Heart right ventricle (tissue), 16 donors: ENCODE measurements at regions not wholly inside any gene's neighbourhood (a gene's known extent, or its start where the extent isn't known, plus 50 kb on each side); places are given as distances from the start of the nearest gene placed in this dataset.
"Not testable (repeated sequence)": the region's sequence is repeated elsewhere in the genome, so short reads cannot be mapped to it uniquely, and the experiment has no call there.

Experiments used
- ATAC-seq, 8 donors: fragments of 200-7000 bp; cut with Tn5 transposase; one replicate each; pipeline ENCODE4 v1.9.1; 2020; ENCODE audit warnings: mild to moderate bottlenecking in 8 of 8, moderate library complexity in 8 of 8, moderate number of reproducible peaks in 1 of 8
- DNase-seq, 2 donors: peaks; one replicate each; pipeline ENCODE4 v3.0.0-alpha.2; 2020
- H3K27ac ChIP-seq, 10 donors: fragments of 200-600 bp; sonication (generic) in 2 of 10; one replicate each; pipeline versions ENCODE4 v1.5.0 to v1.8.0; 2020 to 2022; ENCODE audit warnings: mild to moderate bottlenecking in 3 of 10
- H3K27me3 ChIP-seq, 7 donors: fragments of 200-600 bp; one replicate each; pipeline ENCODE4 v1.8.0; 2021 to 2022; ENCODE audit warnings: mild to moderate bottlenecking in 2 of 7
- H3K36me3 ChIP-seq, 9 donors: fragments of 200-600 bp; sonication (generic) in 1 of 9; one replicate each; pipeline versions ENCODE4 v1.5.0 to v1.8.0; 2020 to 2022; ENCODE audit warnings: mild to moderate bottlenecking in 2 of 9
- H3K4me1 ChIP-seq, 9 donors: fragments of 200-600 bp; sonication (generic) in 1 of 9; one replicate each; pipeline versions ENCODE4 v1.5.0 to v1.8.0; 2020 to 2022; ENCODE audit warnings: mild to moderate bottlenecking in 4 of 9
- H3K4me3 ChIP-seq, 10 donors: fragments of 200-600 bp; sonication (generic) in 2 of 10; one replicate each; pipeline versions ENCODE4 v1.5.0 to v1.8.0; 2020 to 2022; ENCODE audit warnings: mild to moderate bottlenecking in 7 of 10, moderate library complexity in 2 of 10
- H3K9me3 ChIP-seq, 11 donors: fragments of 200-600 bp in 10 of 11; sonication (generic) in 2 of 11; one replicate each; pipeline versions ENCODE4 v1.5.0 to v1.8.0; 2013 to 2022; ENCODE audit warnings: mild to moderate bottlenecking in 2 of 11, control low read depth in 1 of 11, moderate library complexity in 1 of 11
- whole genome bisulfite sequencing, 2 donors: extraction: QIAGEN DNeasy Blood & Tissue Kit; methylation state at CpG; one replicate each; pipeline ENCODE4 v1.1.7; 2013; ENCODE audit warnings: inconsistent platforms in 1 of 2; 5-methylcytosine and 5-hydroxymethylcytosine counted together
- intact Hi-C, 10 donors: fragments of 100-400 bp; cut with DNase I; formaldehyde crosslinking; loops; one replicate each; pipeline versions ENCODE4 v1.11.1 to v1.14.2; 2022
- TF ChIP-seq, protein P1 (sequence below), 9 donors: fragments of 200-600 bp; sonication (generic) in 2 of 9; IDR thresholded peaks; one replicate each; pipeline versions ENCODE4 v1.5.0 to v1.8.0; 2021 to 2022; ENCODE audit warnings: antibody characterized with exemption in 9 of 9, mild to moderate bottlenecking in 5 of 9, moderate library complexity in 1 of 9
- donor health status: Arrhythmogenic right ventricular cardiomyopathy.
- donor health status: ischemic (EF 13 %, LVEDD 7.1; RV severe dilation, severe dysfunction).
- donor health status: healthy with polysubstance abuse.
- donor health status: DM: no; HTN: yes; CAD: no.
- donor health status: DM: no; HTN: no; CAD: no.
- donor health status: ischemic (EF 25% LVEDD 6.9; RV normal size, moderate dysfunction).
- donor health status: ischemic (EF 25% LVEDD 5.7; RV mildly dilated, moderate dysfunction).
- donor health status: healthy.
- donor health status: DM: yes; HTN: yes; CAD: no.
- donor health status: Ischemic cardiomyopathy.
- donor health status: ischemic (EF 35%, LVEDD 5.7; RV mildly dilated, moderate dysfunction).
- donor health status: nonischemic (EF 11% LVEDD 7.7; RV severe dilation, severe dysfunction).
- donor health status: DM: yes; HTN: yes; CAD: no.
- donor health status: PGD.
- donor health status: ischemic (EF 29% LVEDD 5.4; RV normal size, mild dysfunction).
- donor health status: nonischemic (EF 23%, LVEDD 6.1; RV moderate dilation, normal function).

DNA sequence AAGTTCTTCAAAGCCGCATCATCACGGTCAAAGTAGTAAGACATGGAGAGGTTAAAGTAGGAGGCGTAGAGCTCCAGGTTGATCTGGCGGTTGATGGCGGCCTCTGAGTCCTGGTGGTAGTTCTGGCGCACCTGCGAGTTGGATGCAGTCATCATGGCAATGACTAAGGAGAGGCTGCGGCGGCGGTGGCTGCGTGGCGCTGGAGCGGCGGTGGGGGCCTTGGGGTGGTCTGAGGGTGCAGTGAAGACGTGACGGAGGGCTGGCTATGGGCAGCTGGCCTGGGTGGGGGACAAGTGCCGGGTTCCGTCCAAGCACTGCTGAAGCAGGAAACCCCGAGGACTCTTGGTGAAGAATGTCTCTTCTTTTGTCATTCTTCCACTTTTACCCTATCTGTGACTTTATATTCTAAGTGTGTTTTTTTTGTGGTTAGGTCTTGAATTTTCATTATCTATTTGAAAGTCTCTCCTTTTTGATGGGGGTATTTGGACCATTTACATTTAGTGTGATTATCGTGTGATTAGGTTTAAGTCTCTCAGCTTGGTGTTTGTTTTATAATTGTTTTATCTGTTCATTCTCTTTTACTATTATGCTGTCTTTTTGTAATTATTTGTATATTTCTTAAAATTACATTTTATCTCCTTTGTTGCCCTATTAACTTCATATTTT is 94.6 kb downstream of the TFAP2B start:
- peaks cover 0 to 36% (median 3%) of the 10 kb centered on the region in 11 donors for H3K9me3 ChIP-seq
- intact Hi-C loops, result no loop called here
- 92 to 95% methylated on average over 20 of the region's 20 CpGs for WGBS, 2 donors
- TF ChIP-seq, protein P1, sequence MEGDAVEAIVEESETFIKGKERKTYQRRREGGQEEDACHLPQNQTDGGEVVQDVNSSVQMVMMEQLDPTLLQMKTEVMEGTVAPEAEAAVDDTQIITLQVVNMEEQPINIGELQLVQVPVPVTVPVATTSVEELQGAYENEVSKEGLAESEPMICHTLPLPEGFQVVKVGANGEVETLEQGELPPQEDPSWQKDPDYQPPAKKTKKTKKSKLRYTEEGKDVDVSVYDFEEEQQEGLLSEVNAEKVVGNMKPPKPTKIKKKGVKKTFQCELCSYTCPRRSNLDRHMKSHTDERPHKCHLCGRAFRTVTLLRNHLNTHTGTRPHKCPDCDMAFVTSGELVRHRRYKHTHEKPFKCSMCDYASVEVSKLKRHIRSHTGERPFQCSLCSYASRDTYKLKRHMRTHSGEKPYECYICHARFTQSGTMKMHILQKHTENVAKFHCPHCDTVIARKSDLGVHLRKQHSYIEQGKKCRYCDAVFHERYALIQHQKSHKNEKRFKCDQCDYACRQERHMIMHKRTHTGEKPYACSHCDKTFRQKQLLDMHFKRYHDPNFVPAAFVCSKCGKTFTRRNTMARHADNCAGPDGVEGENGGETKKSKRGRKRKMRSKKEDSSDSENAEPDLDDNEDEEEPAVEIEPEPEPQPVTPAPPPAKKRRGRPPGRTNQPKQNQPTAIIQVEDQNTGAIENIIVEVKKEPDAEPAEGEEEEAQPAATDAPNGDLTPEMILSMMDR (IDR thresholded peaks at IDR 0.05), result no peak
- H3K4me3 ChIP-seq, result no peak overlapping the region
- no peak for ATAC-seq
- H3K27me3 ChIP-seq, result no peaks in the 10 kb centered on the region
- no peak overlapping the region for H3K27ac ChIP-seq
- H3K4me1 ChIP-seq, result no peaks in the 10 kb centered on the region
- no peak for DNase-seq
- H3K36me3 ChIP-seq, result no peaks in the 10 kb centered on the region

DNA sequence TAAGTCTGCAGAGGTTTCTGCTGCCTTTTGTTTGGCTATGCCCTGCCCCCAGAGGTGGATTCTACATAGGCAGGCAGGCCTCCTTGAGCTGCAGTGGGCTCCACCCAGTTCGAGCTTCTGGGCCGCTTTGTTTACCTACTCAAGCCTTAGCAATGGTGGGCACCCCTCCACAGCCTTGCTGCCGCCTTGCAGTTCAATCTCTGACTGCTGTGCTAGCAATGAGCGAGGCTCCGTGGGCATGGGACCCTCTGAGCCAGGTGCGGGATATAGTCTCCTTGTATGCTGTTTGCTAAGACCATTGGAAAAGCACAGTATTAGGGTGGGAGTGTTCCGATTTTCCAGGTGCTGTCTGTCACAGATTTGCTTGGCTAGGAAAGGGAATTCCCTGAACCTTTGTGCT is 102.7 kb downstream of the TFAP2B start:
- DNase-seq, H3K27ac ChIP-seq, ATAC-seq, H3K4me3 ChIP-seq, H3K4me1 ChIP-seq, H3K36me3 ChIP-seq, intact Hi-C loops, H3K27me3 ChIP-seq: not testable (repeated sequence)
- 90 to 98% methylated on average over 7 of the region's 7 CpGs for WGBS, 2 donors
- peaks cover 0 to 27% (median 0%) of the 10 kb centered on the region in 11 donors for H3K9me3 ChIP-seq

DNA sequence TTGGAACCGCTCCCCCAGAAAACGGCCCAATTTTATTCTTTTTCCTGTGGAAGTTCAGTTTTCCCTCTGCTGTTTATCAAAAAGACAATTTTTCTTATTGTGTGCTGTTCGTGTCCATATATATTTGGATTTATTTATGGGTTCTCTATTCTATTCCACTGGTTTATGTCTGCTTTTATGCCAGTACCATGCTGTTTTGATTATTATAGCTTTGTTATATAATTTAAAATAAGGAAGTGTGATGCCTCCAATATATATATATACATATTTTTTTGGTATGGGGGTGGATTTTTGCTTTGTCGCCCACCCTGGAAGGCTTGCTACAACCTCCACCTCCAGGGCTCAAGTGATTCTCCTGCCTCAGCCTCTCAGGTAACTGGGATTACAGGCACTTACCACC is 103.3 kb downstream of the TFAP2B start:
- Histone ChIP-seq H3K4me3 (no peak overlapping the region), H3K27ac (no peak overlapping the region), H3K9me3 (peaks cover 0 to 27% (median 0%) of the 10 kb centered on the region in 11 donors), H3K4me1 (no peaks in the 10 kb centered on the region), H3K36me3 (no peaks in the 10 kb centered on the region), H3K27me3 (no peaks in the 10 kb centered on the region)
- DNase-seq (no peak), ATAC-seq (no peak)
- WGBS, 2 donors, result 91 to 93% methylated on average over 4 of the region's 4 CpGs
- intact Hi-C loops, result no loop called here
- TF ChIP-seq, protein P1 (IDR thresholded peaks at IDR 0.05), result no peak

DNA sequence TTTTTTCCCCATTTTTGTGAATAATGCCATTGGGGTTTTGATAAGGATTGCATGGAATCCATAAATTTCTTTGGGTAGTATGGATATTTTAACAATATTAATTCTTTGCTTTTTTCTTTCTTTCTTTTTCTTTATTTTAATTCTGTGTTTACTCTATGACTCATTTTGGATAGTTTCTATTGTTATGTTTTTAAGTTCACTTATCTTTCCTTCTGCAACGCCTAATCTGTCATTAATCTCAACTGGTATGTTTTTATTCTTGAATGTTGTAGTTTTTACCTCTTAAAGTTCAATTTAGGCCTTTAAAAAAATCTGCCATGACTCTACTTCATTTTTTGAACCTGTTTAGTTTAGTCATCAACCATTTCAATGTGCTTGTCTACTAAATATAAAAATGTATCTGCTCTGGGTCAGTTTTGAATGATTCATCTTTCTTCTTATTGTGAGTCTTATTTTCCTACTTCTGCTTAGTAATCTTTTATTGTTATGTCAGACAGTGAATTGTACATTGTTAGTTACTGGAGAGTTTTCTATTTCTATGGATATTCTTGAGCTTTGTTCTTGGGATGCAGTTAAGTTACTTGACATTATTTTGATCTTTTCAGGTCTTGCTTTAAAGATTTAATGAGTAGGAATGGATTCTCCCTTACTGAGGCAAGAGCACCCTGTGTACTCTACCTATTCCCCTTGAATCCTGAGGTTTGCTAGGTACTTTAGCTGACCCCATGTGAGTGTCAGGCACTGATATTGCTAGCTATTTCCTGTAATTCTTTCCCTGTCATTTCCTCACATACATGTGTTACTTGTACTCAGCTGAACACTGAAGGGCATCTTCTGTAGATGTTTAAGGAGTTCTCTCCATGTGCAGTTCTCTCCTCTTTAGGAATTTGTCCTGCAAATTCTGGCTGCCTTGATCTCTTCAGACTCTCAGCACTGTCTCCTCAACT is 104.2 kb downstream of the TFAP2B start:
- whole genome bisulfite sequencing, 2 donors, result 0 to 1% methylated on average over 1 of the region's 1 CpG
- no peak for ATAC-seq
- intact Hi-C loops, result no loop called here
- H3K4me1 ChIP-seq, result no peaks in the 10 kb centered on the region
- peaks cover 0 to 27% (median 0%) of the 10 kb centered on the region in 11 donors for H3K9me3 ChIP-seq
- DNase-seq, result no peak
- no peak overlapping the region for H3K4me3 ChIP-seq
- H3K27ac ChIP-seq, result peak overlapping the region in 1 of 10 donors; percentile 56
- no peaks in the 10 kb centered on the region for H3K27me3 ChIP-seq
- H3K36me3 ChIP-seq, result no peaks in the 10 kb centered on the region
- TF ChIP-seq, protein P1 (IDR thresholded peaks at IDR 0.05), result no peak
